Stimulated activated CD4-positive, alpha-beta T cell treated with anti-CD3 and anti-CD28 coated beads, Interleukin-2, amount 100 ng/mL, for 24 hours (primary cell): ENCODE measurements at regions not wholly inside any gene's neighbourhood (a gene's known extent, or its start where the extent isn't known, plus 50 kb on each side); places are given as distances from the start of the nearest gene placed in this dataset.

Experiments
- DNase-seq, 2 donors: peaks; one replicate each; pipeline ENCODE4 v3.0.0-alpha.2; 2020

GRCh38 chr4:19774690-19775256 lies 476.9 kb upstream of the SLIT2 start:
- no peak for DNase-seq

GRCh38 chr4:19772581-19772980 lies 479.1 kb upstream of the SLIT2 start:
- no peak for DNase-seq

- DNase-seq = no peak
These were observed 495.0 kb upstream of the SLIT2 start for GRCh38 chr4:19756661-19757060.

- DNase-seq = no peak
These were observed 499.1 kb upstream of the SLIT2 start for GRCh38 chr4:19752599-19752998.

- DNase-seq = no peak
These were observed 502.9 kb upstream of the SLIT2 start for GRCh38 chr4:19748519-19749479.

- DNase-seq = no peak
These were observed 505.3 kb upstream of the SLIT2 start for GRCh38 chr4:19746377-19746776.

GRCh38 chr4:19743115-19743638 lies 508.5 kb upstream of the SLIT2 start:
- DNase-seq = no peak

- no peak for DNase-seq
These were observed 512.5 kb upstream of the SLIT2 start for GRCh38 chr4:19739101-19739651.

- DNase-seq = no peak
These were observed 514.5 kb upstream of the SLIT2 start for GRCh38 chr4:19736968-19737756.

GRCh38 chr4:19735012-19735411 lies 516.7 kb upstream of the SLIT2 start:
- DNase-seq = no peak

GRCh38 chr4:19729886-19730651 lies 521.6 kb upstream of the SLIT2 start:
- no peak for DNase-seq

GRCh38 chr4:19728773-19729172 lies 522.9 kb upstream of the SLIT2 start:
- no peak for DNase-seq

GRCh38 chr4:19727141-19727540 lies 524.6 kb upstream of the SLIT2 start:
- DNase-seq = no peak

- DNase-seq = no peak
These were observed 526.6 kb upstream of the SLIT2 start for GRCh38 chr4:19725130-19725529.

GRCh38 chr4:19722404-19722803 lies 529.3 kb upstream of the SLIT2 start:
- DNase-seq = no peak

GRCh38 chr4:19721587-19721986 lies 530.1 kb upstream of the SLIT2 start:
- DNase-seq = no peak

- no peak for DNase-seq
These were observed 531.1 kb upstream of the SLIT2 start for GRCh38 chr4:19720610-19721009.

- DNase-seq = no peak
These were observed 531.5 kb upstream of the SLIT2 start for GRCh38 chr4:19720190-19720589.

GRCh38 chr4:19711871-19712270 lies 539.8 kb upstream of the SLIT2 start:
- no peak for DNase-seq

- DNase-seq = no peak
These were observed 543.8 kb upstream of the SLIT2 start for GRCh38 chr4:19707876-19708275.

GRCh38 chr4:19703391-19703790 lies 548.3 kb upstream of the SLIT2 start:
- no peak for DNase-seq

GRCh38 chr4:19700992-19701391 lies 550.7 kb upstream of the SLIT2 start:
- no peak for DNase-seq
